HT1080 (cell line): ENCODE measurements at regions not wholly inside any gene's neighbourhood (a gene's known extent, or its start where the extent isn't known, plus 50 kb on each side); places are given as distances from the start of the nearest gene placed in this dataset.
"Not testable (repeated sequence)": the region's sequence is repeated elsewhere in the genome, so short reads cannot be mapped to it uniquely, and the experiment has no call there.

Source experiments
- DNase-seq: peaks from one replicate; pipeline ENCODE4 v3.0.0-alpha.2; 2015; ENCODE audit warnings: low read depth

- peak; percentile 8 for DNase-seq
These were observed 300.5 kb upstream of the ALCAM start for GRCh38 chr3:105065895-105066839.

- DNase-seq, result no peak
These were observed 299.3 kb upstream of the ALCAM start for GRCh38 chr3:105067361-105067760.

DNA sequence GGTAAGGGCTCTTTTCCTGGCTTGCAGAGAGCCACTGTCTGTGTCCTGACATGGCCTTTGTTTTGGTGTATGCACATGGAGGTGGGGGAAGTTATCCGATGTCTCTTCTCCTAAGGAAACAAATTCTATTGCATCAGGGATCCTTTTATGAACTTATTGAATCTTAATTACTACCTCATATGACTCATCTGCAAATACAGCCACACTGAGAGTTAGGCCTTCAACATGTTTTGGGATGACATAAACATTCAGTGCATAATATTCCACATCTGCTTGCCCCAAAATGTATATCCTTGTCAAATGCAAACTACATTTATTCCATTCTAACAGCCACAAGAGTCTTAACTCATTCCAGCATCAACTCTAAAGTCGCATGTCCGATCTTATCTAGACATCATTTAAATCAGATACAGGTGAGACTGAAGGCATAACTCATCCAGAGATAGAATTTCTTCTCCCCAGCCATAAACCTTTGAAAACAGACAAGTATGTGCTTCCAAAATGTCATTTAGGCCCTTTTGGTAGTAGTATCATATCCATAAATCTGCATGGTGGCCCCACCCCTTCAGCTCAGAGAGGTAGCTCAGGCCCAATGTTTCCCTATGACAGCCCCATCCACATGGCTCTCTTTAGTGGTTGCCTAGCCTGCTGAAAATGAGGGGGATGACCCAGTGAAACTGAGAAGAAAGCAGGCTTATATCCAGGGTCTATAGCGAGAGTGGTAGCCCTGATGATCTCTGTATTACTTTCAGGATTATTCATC lies 289.5 kb upstream of the ALCAM start:
- no peak for DNase-seq

DNA sequence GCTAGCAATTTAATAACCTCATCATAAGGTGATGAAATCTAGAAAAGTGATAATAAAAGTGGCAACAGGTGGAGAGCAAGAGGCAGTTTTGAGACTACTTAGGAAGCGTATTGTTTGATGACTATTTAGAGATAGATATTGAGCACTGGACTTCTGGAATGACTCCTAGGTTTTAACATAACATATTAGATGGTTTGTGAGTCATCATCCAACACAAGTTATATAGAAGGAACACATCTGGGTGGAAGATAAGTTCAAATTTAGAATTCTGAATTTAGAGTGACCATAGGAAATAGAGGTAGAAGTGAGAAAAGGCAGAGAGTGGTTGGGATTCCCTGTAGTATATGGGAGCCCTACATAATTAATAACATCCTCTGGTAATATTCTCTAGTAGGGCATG lies 282.8 kb upstream of the ALCAM start:
- DNase-seq, result no peak

GRCh38 chr3:105085506-105085905 lies 281.2 kb upstream of the ALCAM start:
- DNase-seq, result no peak

DNA sequence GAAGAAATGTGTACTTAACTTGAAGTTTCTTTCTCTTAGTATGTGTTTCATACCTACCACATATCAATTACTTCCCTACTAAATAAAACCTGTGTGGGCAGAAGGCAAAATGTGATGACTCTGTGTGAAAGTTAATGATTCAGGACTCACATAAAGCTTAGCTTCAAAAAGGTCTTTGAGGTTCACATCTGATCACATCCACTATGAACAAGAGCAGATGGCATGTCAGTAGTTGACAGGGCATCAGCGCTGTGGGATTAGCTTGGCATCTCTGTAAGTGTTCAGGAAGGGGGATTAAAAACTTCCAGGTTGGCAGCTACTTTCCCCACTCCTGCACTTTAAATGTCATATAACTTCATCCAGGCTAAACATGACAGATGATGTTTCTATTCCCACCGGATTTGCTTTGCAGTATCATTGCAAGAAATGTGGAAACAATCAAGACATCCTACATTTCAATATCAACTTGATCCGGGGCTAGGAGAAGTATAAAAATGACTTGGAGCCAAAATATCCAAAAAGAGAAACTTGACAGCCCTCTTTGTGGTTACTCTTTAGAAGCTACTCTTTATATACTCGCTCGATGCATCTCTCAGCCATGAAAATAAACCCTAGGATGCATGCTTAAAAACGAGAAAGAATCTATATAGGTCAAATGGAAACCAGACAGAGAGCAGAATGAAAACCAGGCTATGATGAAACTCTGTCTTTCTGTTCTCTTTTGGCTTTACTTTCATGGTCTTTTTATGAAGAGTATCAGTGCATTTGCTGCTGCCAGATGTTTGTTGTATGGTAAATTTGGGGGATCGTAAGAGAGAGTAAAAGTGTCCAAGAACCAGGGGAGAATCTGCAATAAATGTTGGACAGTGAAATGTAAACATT lies 273.1 kb upstream of the ALCAM start:
- no peak for DNase-seq

- DNase-seq, result no peak
These were observed 272.1 kb upstream of the ALCAM start for GRCh38 chr3:105094588-105094987.

DNA sequence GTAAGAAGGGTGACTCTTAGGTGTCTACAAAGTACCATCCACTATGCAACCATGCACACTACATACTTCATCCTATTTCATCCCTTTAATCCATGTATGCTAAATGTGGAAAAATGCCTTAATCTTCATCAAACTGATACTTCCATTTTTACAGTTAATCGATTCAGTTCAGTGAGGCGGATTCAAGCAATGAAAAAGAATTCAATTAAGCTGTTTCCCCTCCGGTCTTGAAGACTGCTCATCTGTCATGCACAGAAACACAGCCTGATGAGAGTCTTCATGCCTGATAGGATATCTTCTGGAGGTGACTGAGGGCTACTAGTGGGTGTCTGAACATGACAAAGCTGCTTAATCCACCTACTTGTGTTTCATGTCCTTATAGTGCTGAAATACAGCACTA lies 270.6 kb upstream of the ALCAM start:
- no peak for DNase-seq

- DNase-seq, result no peak
These were observed 265.1 kb upstream of the ALCAM start for GRCh38 chr3:105101603-105102002.

GRCh38 chr3:105103139-105103538 lies 263.6 kb upstream of the ALCAM start:
- no peak for DNase-seq

DNA sequence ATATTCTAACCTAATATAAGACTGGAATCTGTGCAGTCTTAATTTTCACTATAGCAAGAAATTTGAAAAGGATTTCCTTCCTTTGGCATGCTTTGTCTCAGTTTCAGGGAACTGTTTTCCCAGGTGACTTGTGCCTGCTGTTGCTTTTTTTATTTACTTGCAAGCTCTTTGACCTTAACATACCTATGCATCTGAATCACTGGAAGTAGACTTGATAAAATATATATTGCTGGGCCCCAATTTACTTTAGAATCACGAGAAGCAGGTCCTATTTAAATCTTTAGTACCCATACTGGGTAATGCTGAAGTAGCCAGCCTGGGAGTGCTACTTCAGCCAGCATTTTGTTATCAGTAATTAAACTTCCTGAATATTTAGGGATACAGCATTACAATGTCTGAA lies 257.9 kb upstream of the ALCAM start:
- no peak for DNase-seq

DNA sequence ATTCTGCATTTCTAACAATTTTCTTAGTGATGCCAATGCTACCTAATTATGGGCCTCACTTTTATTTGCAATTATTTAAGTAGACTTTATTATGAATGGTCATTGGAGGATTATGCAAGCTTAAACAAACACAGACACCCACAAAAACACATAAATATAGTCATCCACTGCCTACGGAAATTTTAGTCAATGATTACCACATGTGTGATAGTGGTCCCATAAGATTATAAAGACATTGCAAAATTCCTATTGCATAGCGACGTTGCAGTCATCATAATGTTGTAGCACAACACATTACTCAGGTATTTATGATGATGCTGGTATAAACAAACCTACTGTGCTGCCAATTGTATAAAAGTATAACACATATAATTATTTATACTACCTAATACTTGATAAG lies 247.8 kb upstream of the ALCAM start:
- no peak for DNase-seq

DNA sequence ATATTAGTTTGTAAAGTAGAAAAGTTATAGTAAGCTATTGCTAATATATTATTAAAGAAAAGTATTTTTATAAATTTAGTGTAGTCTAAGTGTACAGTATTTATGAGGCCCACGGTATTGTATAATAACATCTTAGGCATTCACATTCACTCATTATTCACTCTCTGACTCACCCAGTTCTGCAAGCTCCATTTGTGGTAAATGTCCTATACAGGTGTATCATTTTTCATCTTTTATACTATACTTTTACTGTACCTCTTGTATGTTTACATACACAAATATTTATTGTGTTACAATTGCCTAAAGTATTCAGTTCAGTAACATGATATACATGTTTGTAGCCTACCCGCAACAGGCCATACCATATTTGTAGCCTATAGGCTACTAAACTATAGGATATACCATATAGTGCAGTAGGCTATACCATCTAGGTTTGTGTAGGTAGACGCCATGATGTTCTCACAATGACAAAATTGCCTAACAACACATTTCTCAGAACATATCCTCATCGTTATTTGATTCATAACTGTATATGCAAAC lies 246.8 kb upstream of the ALCAM start:
- peak; percentile 11 for DNase-seq

DNA sequence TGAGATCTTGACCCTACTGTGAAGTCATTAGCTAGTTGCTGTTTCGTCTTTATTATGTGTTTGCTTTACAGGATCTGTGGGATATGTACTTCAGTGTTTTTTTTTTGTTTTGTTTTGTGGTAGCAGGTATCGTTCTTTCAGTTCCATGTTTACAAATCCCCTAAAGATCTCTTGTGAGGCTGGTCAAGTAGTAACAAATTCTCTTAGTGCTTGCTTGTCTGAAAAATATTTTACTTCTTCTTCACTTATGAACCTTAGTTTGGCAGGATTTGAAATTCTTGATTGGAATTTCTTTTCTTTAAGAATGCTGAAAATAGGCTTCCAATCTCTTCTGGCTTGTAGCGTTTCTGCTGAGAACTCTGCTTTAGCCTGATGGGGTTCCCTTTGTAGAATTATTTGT lies 235.8 kb upstream of the ALCAM start:
- DNase-seq, result no peak

DNA sequence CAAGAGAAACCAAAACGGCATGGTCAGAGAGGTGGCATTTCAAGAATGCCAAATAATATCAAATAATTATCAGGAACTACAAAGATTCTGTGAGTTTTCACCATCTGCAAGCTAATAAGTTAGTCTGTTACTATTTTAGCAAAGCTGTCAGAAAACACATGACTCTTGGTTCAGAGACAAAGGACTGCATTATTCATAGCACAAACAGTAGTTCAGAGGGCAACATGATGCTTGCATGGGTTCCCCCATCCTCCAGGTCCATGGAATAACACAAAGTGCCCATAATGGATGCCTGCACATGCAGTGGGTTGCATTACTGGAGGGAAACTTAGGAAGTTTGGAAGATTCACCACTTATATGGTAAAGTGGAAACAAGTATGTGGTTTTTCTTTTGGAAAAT lies 228.8 kb upstream of the ALCAM start:
- no peak for DNase-seq

- DNase-seq, result no peak
These were observed 226.7 kb upstream of the ALCAM start for GRCh38 chr3:105139881-105140560.

DNA sequence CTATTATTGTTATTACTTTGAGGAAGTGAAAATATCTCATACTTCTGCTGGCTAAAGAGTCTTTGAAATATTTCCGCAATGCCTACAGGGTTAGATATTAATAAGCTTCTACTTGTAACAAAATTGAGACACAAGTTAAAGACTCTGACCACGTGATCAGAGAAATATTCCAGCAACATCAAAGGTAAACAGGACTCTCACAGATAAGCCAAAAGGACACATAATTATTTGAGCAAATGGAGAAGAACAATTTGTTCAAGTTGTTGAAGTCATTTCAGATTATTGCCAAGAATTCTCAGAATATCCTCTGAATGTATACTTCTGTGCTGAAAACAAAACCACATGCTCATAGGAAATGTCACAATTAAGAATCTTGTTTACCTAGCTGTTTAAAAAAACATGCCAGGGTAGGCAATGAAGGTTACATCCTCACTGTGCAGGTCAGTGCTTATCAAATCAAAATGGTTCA lies 225.8 kb upstream of the ALCAM start:
- no peak for DNase-seq

DNA sequence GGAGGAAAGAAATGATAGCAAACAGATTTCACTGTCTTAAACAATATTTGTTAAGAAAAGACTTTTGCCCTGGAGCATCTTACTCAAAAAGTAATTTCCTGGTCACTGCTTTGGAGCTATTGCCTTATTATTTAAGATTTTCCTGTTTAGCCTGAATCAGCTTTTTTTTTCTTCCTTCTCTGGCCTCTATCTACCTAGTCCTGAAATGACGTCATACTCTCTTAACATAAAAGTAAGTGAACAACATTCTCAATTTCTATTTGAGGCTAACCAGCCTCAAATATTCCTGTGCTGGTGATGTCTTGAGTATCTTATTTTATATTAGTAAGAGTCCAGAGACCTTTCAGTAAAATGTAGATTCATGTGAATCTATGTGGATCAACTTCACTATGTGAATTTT lies 221.9 kb upstream of the ALCAM start:
- no peak for DNase-seq

- no peak for DNase-seq
These were observed 221.2 kb upstream of the ALCAM start for GRCh38 chr3:105145511-105145910.

GRCh38 chr3:105149197-105149596 lies 217.5 kb upstream of the ALCAM start:
- DNase-seq, result not testable (repeated sequence)

GRCh38 chr3:105152987-105153386 lies 213.7 kb upstream of the ALCAM start:
- DNase-seq, result no peak
